Testis (tissue), 2 donors: ENCODE measurements at regions not wholly inside any gene's neighbourhood (a gene's known extent, or its start where the extent isn't known, plus 50 kb on each side); places are given as distances from the start of the nearest gene placed in this dataset.

Experiments used
- CTCF ChIP-seq, 3 experiments: fragments of 450-650 bp in 2 of 3; fragments of 200-600 bp in 1 of 3; sonication (generic) in 1 of 3; IDR thresholded peaks; one replicate each; pipeline ENCODE4 v1.5.1; 2016 to 2019; ENCODE audit warnings: antibody characterized with exemption in 3 of 3, mild to moderate bottlenecking in 2 of 3, moderate library complexity in 1 of 3
- POLR2A ChIP-seq: fragments of 450-650 bp; IDR thresholded peaks from one replicate; pipeline ENCODE4 v1.6.1; 2017; ENCODE audit warnings: antibody characterized with exemption, mild to moderate bottlenecking, moderate library complexity

GRCh38 chr1:181179987-181180365, 91.5 kb downstream of the IER5 start:
- no peak for TF ChIP-seq POLR2A
- no peak for TF ChIP-seq CTCF (IDR thresholded peaks at IDR 0.05)
